HTR-8/SVneo (cell line): ENCODE measurements at regions not wholly inside any gene's neighbourhood (a gene's known extent, or its start where the extent isn't known, plus 50 kb on each side); places are given as distances from the start of the nearest gene placed in this dataset.
"Not testable (repeated sequence)": the region's sequence is repeated elsewhere in the genome, so short reads cannot be mapped to it uniquely, and the experiment has no call there.

Experiments used
- DNase-seq: peaks from one replicate; pipeline ENCODE4 v3.0.0; 2011; ENCODE audit warnings: low spot score, mixed read lengths; ENCODE audit not compliant: insufficient read length
- FAIRE-seq: peaks from 2 replicates; lab custom pipeline; 2011; peaks lifted over from hg19 to GRCh38; lab: Jason Lieb, UNC

GRCh38 chr5:89178541-89178940 lies 295.6 kb upstream of the MEF2C start:
- FAIRE-seq (no peak), DNase-seq (no peak)

- DNase-seq (no peak), FAIRE-seq (no peak)
Measured at GRCh38 chr5:89173528-89173927, 290.5 kb upstream of the MEF2C start.

GRCh38 chr5:89168766-89169165 lies 285.8 kb upstream of the MEF2C start:
- FAIRE-seq (no peak), DNase-seq (no peak)

GRCh38 chr5:89164703-89165102 lies 281.7 kb upstream of the MEF2C start:
- not testable (repeated sequence) for DNase-seq, FAIRE-seq

GRCh38 chr5:89156226-89156625 lies 273.2 kb upstream of the MEF2C start:
- no peak for FAIRE-seq
- no peak for DNase-seq

GRCh38 chr5:89147031-89147430 lies 264.0 kb upstream of the MEF2C start:
- FAIRE-seq: no peak

GRCh38 chr5:89137148-89137547 lies 254.2 kb upstream of the MEF2C start:
- DNase-seq (no peak), FAIRE-seq (no peak)

More at GRCh38 chr5:89147031-89147430, 264.0 kb upstream of the MEF2C start:
- DNase-seq: no peak

GRCh38 chr5:89133975-89134374 lies 251.0 kb upstream of the MEF2C start:
- no peak for FAIRE-seq
- no peak for DNase-seq

GRCh38 chr5:89133129-89133528 lies 250.1 kb upstream of the MEF2C start:
- DNase-seq (no peak), FAIRE-seq (no peak)

GRCh38 chr5:89130851-89131250 lies 247.9 kb upstream of the MEF2C start:
- no peak for FAIRE-seq
- DNase-seq: no peak

- FAIRE-seq: no peak
- DNase-seq: no peak
Measured at GRCh38 chr5:89129941-89130340, 247.0 kb upstream of the MEF2C start.

- FAIRE-seq: no peak
- no peak for DNase-seq
Measured at GRCh38 chr5:89128906-89129625, 246.1 kb upstream of the MEF2C start.

GRCh38 chr5:89128092-89128491 lies 245.1 kb upstream of the MEF2C start:
- no peak for FAIRE-seq

GRCh38 chr5:89127191-89127590 lies 244.2 kb upstream of the MEF2C start:
- DNase-seq (no peak), FAIRE-seq (no peak)

More at GRCh38 chr5:89128092-89128491, 245.1 kb upstream of the MEF2C start:
- DNase-seq: no peak

GRCh38 chr5:89125372-89125771 lies 242.4 kb upstream of the MEF2C start:
- DNase-seq (no peak), FAIRE-seq (no peak)

- no peak for FAIRE-seq
- no peak for DNase-seq
Measured at GRCh38 chr5:89123581-89123980, 240.6 kb upstream of the MEF2C start.

GRCh38 chr5:89120719-89121118 lies 237.7 kb upstream of the MEF2C start:
- FAIRE-seq (no peak), DNase-seq (no peak)

GRCh38 chr5:89117124-89117644 lies 234.2 kb upstream of the MEF2C start:
- DNase-seq (no peak), FAIRE-seq (no peak)

GRCh38 chr5:89110916-89111646 lies 228.1 kb upstream of the MEF2C start:
- no peak for DNase-seq
- FAIRE-seq: no peak

GRCh38 chr5:89106480-89106879 lies 223.5 kb upstream of the MEF2C start:
- DNase-seq (no peak), FAIRE-seq (no peak)

- FAIRE-seq: no peak
Measured at GRCh38 chr5:89105836-89106235, 222.9 kb upstream of the MEF2C start.

More at GRCh38 chr5:89105836-89106235, 222.9 kb upstream of the MEF2C start:
- DNase-seq: no peak
